Brain microvascular endothelial cell (primary cell): ENCODE measurements at regions not wholly inside any gene's neighbourhood (a gene's known extent, or its start where the extent isn't known, plus 50 kb on each side); places are given as distances from the start of the nearest gene placed in this dataset.
A peak's percentile ranks its signal among the peaks of the same experiment; 100 is the strongest.
"Not testable (repeated sequence)": the region's sequence is repeated elsewhere in the genome, so short reads cannot be mapped to it uniquely, and the experiment has no call there.

Source experiments
- DNase-seq: peaks from one replicate; pipeline ENCODE4 v3.0.0-alpha.2; 2020
- H3K27ac ChIP-seq: fragments of 250-450 bp; sonication (Bioruptor Pico); 2 replicates; pipeline ENCODE4 v1.5.1; 2020; ENCODE audit warnings: mild to moderate bottlenecking, moderate library complexity
- H3K27me3 ChIP-seq: fragments of 250-450 bp; sonication (Bioruptor Pico); replicated peaks from 2 replicates; pipeline ENCODE4 v1.5.1; 2020; ENCODE audit warnings: mild to moderate bottlenecking
- H3K36me3 ChIP-seq: fragments of 250-450 bp; sonication (Bioruptor Pico); replicated peaks from 2 replicates; pipeline ENCODE4 v1.5.1; 2020; ENCODE audit warnings: mild to moderate bottlenecking
- H3K4me3 ChIP-seq: 2 replicates; pipeline ENCODE4 v1.5.1; 2011; ENCODE audit warnings: low read depth, mild to moderate bottlenecking, control low read depth, low read length, moderate library complexity
- CTCF ChIP-seq: IDR thresholded peaks from 2 replicates; pipeline ENCODE4 v1.5.1; 2011; ENCODE audit warnings: low read depth, mild to moderate bottlenecking, moderate library complexity, low read length, control low read depth, inconsistent platforms; ENCODE audit errors: missing control alignments
- in situ Hi-C: cut with HindIII; loops from 2 replicates; pipeline ENCODE4 v1.10.0; 2017; ENCODE audit warnings: low sequenced_read_pairs, low pct_ligation_motif_present

- H3K36me3 ChIP-seq, result no peaks in the 10 kb centered on the region
- DNase-seq, result no peak
- H3K27me3 ChIP-seq, result no peaks in the 10 kb centered on the region
- in situ Hi-C loops, result no loop called here
- no peak overlapping the region for H3K4me3 ChIP-seq
- no peak for TF ChIP-seq CTCF
- H3K27ac ChIP-seq, result no peak overlapping the region
Measured at GRCh38 chr7:149681274-149681673, 92.1 kb downstream of the ZNF467 start.

GRCh38 chr7:149680331-149681025 lies 92.9 kb downstream of the ZNF467 start:
- DNase-seq, result no peak
- in situ Hi-C loops, result no loop called here
- Histone ChIP-seq H3K27ac (no peak overlapping the region), H3K27me3 (no peaks in the 10 kb centered on the region), H3K4me3 (no peak overlapping the region), H3K36me3 (no peaks in the 10 kb centered on the region)
- TF ChIP-seq CTCF, result no peak

- H3K27me3 ChIP-seq, DNase-seq, in situ Hi-C loops, H3K4me3 ChIP-seq, H3K36me3 ChIP-seq, H3K27ac ChIP-seq: not testable (repeated sequence)
Measured at GRCh38 chr7:149674728-149675385, 98.5 kb downstream of the ZNF467 start.

GRCh38 chr7:149673006-149673405 lies 100.4 kb downstream of the ZNF467 start:
- DNase-seq, result no peak
- Histone ChIP-seq H3K27me3 (no peaks in the 10 kb centered on the region), H3K27ac (no peak overlapping the region), H3K36me3 (no peaks in the 10 kb centered on the region), H3K4me3 (no peak overlapping the region)
- no peak for TF ChIP-seq CTCF
- in situ Hi-C loops, result no loop called here

GRCh38 chr7:149670288-149670687 lies 103.1 kb downstream of the ZNF467 start:
- TF ChIP-seq CTCF, result no peak
- Histone ChIP-seq H3K27me3 (no peaks in the 10 kb centered on the region), H3K36me3 (no peaks in the 10 kb centered on the region), H3K4me3 (no peak overlapping the region), H3K27ac (no peak overlapping the region)
- in situ Hi-C loops, result no loop called here
- DNase-seq, result no peak

- in situ Hi-C loops, result no loop called here
- H3K4me3 ChIP-seq, result no peak overlapping the region
- DNase-seq, result no peak
- H3K27ac ChIP-seq, result no peak overlapping the region
- H3K36me3 ChIP-seq, result no peaks in the 10 kb centered on the region
- no peaks in the 10 kb centered on the region for H3K27me3 ChIP-seq
- TF ChIP-seq CTCF, result peak; percentile 20
Measured at GRCh38 chr7:149669121-149669818, 104.1 kb downstream of the ZNF467 start.
